ENCODE measurements at regions not wholly inside any gene's neighbourhood (a gene's known extent, or its start where the extent isn't known, plus 50 kb on each side); places are given as distances from the start of the nearest gene placed in this dataset.

DNA sequence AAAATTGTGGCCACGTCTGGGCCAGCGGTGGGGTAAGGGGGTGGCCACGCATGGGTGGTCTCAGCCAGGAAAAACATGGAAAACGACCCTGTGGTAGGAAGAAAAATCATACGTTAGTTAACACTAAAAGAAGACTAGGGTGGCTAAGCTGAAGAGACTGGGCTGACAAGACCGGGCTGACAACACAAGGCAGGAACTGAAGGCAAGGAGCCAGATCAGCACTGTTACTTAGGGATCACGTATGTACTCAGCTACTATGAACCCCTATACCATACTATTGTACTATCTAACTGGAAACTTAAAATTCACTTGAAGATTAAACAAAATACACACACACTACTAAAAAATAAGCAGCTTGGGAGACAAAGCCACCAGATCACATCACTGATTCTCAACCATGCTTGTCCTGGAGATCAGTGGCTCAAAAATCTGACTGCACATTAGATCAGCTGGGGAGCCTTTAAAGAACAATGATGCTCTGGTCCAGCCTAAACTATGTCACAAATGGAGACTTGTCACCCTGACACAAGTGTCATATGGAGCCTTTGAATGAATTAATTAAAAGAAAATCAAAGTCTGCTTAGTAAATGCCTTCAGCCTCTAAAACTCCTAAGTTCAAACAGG, 442.2 kb downstream of the SHQ1 start:
- no peak overlapping the region for H3K27ac ChIP-seq
- H3K4me3 ChIP-seq, result no peak overlapping the region
- POLR2A ChIA-PET, result no interaction called here
- FAIRE-seq (no peak), ATAC-seq (no peak), DNase-seq (ENCODE audit: low read depth in 1 of 2, low spot score in 1 of 2) (no peak)
- H3K9me3 ChIP-seq, result no peaks in the 10 kb centered on the region
- peaks cover 8% of the 10 kb centered on the region; the same call in 2 of the 3 replicates for H3K4me1 ChIP-seq
- no peak overlapping the region for H3K4me2 ChIP-seq
- CTCF ChIA-PET, result interaction anchor here (0.6 kb wide), 1 partner anchor 12 kb away, joined by 4 read pairs; no protein-coding TSS in a partner anchor
- 75% methylated on average over 7 of the region's 7 CpGs for WGBS (ENCODE audit: missing lambda C conversion rate)
- TF ChIP-seq HOXA7 (CRISPR knock-in tag; IDR thresholded peaks at IDR 0.05) (no peak), CBX2 (IDR thresholded peaks at IDR 0.05; ENCODE audit: borderline replicate concordance, low read depth) (no peak), MYC (IDR thresholded peaks at IDR 0.05; ENCODE audit: borderline replicate concordance, low read length) (no peak), SREBF2 (IDR thresholded peaks at IDR 0.05) (no peak), ZNF302 (CRISPR knock-in tag; IDR thresholded peaks at IDR 0.05) (no peak), HOXB13 (CRISPR knock-in tag; IDR thresholded peaks at IDR 0.05; ENCODE audit: low read depth) (no peak)

DNA sequence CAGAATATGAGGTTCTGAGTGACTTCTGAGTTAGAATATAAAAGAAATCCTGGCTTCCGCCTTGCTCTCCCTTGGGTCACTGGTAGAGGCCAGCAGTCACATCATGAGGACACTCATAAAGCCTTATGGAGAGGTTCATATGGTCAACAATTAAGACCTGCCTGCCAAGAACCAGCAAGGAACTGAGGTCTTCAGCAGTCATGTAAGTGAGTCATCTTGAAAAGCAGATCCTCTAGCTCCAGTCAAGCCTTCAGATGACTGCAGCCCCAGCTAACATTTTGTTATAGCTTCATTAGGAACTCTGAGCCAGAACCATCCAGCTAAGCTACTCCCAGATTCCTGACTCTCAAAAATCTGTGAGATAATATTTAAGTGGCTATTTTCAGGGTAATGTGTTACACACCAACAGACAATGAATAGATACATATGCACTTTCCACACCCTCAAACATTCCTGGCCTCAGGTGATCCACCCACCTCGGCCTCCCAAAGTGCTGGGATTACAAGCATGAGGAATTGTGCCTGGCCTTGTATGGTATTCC, 447.2 kb downstream of the SHQ1 start:
- ChIA-PET CTCF (no interaction called here), POLR2A (no interaction called here)
- no peak overlapping the region for H3K4me2 ChIP-seq
- DNase-seq (ENCODE audit: low read depth in 1 of 2, low spot score in 1 of 2) (peak in 1 of 2 experiments; percentile 3), FAIRE-seq (no peak), ATAC-seq (no peak)
- H3K9me3 ChIP-seq, result no peaks in the 10 kb centered on the region
- no peak overlapping the region for H3K27ac ChIP-seq
- no peak overlapping the region for H3K4me3 ChIP-seq
- WGBS (ENCODE audit: missing lambda C conversion rate), result 70% methylated on average over 2 of the region's 2 CpGs
- H3K4me1 ChIP-seq, result 0 out of 3 replicates have a peak, but pooled peaks cover 3% of the 10 kb centered on the region
- TF ChIP-seq NPAS2 (CRISPR knock-in tag; IDR thresholded peaks at IDR 0.05; ENCODE audit: borderline replicate concordance), result no peak

GRCh38 chr3:72398781-72399180, 449.5 kb downstream of the SHQ1 start:
- DNase-seq (ENCODE audit: low read depth in 1 of 2, low spot score in 1 of 2) (no peak), ATAC-seq (no peak), FAIRE-seq (no peak)
- no peak for TF ChIP-seq JUNB (IDR thresholded peaks at IDR 0.05)
- no peak for TF ChIP-seq TFCP2L1 (CRISPR knock-in tag; IDR thresholded peaks at IDR 0.05)
- no peak for TF ChIP-seq FOSL2 (IDR thresholded peaks at IDR 0.05)
- no peak for TF ChIP-seq FOSL2 (CRISPR knock-in tag; IDR thresholded peaks at IDR 0.05)
- no peak for TF ChIP-seq HOXA7 (CRISPR knock-in tag; IDR thresholded peaks at IDR 0.05)
- no peak for TF ChIP-seq ESRRA (IDR thresholded peaks at IDR 0.05; ENCODE audit: borderline replicate concordance, low read length)
- POLR2A ChIA-PET, result no interaction called here
- H3K27ac ChIP-seq, result no peak overlapping the region
- H3K4me1 ChIP-seq, result 0 out of 3 replicates have a peak, but pooled peaks cover 3% of the 10 kb centered on the region
- H3K4me2 ChIP-seq, result no peak overlapping the region
- CTCF ChIA-PET, result no interaction called here
- 88% methylated on average over 3 of the region's 3 CpGs for WGBS (ENCODE audit: missing lambda C conversion rate)
- no peak overlapping the region for H3K4me3 ChIP-seq
- no peaks in the 10 kb centered on the region for H3K9me3 ChIP-seq

GRCh38 chr3:72397586-72397985, 450.7 kb downstream of the SHQ1 start:
- CTCF ChIA-PET, result interaction anchor here (0.5 to 0.6 kb wide), 2 partner anchors 13 to 204 kb away, joined by 3 to 4 read pairs; no protein-coding TSS in a partner anchor
- TF ChIP-seq EHMT2 (IDR thresholded peaks at IDR 0.05; ENCODE audit: low read depth), result no peak
- TF ChIP-seq HEYL (CRISPR knock-in tag; IDR thresholded peaks at IDR 0.05), result no peak
- TF ChIP-seq NPAS2 (CRISPR knock-in tag; IDR thresholded peaks at IDR 0.05; ENCODE audit: borderline replicate concordance), result no peak
- TF ChIP-seq REST (IDR thresholded peaks at IDR 0.05), result peak; percentile 74
- TF ChIP-seq FOXS1 (CRISPR knock-in tag; IDR thresholded peaks at IDR 0.05), result no peak
- TF ChIP-seq KDM1A (IDR thresholded peaks at IDR 0.05; ENCODE audit: low read depth), result no peak
- no peak for TF ChIP-seq SREBF2 (IDR thresholded peaks at IDR 0.05)
- no peak for TF ChIP-seq ZSCAN20 (CRISPR knock-in tag; IDR thresholded peaks at IDR 0.05)
- WGBS (ENCODE audit: missing lambda C conversion rate), result 85% methylated on average over 2 of the region's 2 CpGs
- Histone ChIP-seq H3K9me3 (no peaks in the 10 kb centered on the region), H3K4me2 (no peak overlapping the region), H3K4me3 (no peak overlapping the region), H3K4me1 (0 out of 3 replicates have a peak, but pooled peaks cover 3% of the 10 kb centered on the region), H3K27ac (no peak overlapping the region)
- DNase-seq (ENCODE audit: low read depth in 1 of 2, low spot score in 1 of 2) (no peak), ATAC-seq (no peak), FAIRE-seq (no peak)
- POLR2A ChIA-PET, result no interaction called here
